ENCODE measurements at regions not wholly inside any gene's neighbourhood (a gene's known extent, or its start where the extent isn't known, plus 50 kb on each side); places are given as distances from the start of the nearest gene placed in this dataset.
"Not testable (repeated sequence)": the region's sequence is repeated elsewhere in the genome, so short reads cannot be mapped to it uniquely, and the experiment has no call there.

DNA sequence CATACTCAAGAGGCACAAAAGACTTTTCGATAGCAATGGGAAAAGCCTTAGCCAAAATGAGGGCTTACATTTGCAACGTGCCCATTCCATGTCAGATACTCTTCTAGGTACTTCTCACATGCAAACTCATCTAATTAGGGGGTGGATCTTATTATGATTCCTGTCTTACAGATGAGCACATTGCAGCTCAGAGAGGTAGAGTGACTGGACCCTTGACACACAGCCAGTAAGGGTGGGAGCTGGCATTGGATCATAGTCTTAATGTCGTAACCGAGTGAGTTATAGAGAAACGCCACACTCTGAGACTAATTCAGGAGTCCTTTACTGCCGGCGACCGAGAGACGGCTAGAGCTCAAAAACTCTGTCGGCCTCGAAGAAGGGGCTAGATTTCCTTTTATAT is 78.8 kb upstream of the GRIN2A start:
- TF ChIP-seq, protein P1, sequence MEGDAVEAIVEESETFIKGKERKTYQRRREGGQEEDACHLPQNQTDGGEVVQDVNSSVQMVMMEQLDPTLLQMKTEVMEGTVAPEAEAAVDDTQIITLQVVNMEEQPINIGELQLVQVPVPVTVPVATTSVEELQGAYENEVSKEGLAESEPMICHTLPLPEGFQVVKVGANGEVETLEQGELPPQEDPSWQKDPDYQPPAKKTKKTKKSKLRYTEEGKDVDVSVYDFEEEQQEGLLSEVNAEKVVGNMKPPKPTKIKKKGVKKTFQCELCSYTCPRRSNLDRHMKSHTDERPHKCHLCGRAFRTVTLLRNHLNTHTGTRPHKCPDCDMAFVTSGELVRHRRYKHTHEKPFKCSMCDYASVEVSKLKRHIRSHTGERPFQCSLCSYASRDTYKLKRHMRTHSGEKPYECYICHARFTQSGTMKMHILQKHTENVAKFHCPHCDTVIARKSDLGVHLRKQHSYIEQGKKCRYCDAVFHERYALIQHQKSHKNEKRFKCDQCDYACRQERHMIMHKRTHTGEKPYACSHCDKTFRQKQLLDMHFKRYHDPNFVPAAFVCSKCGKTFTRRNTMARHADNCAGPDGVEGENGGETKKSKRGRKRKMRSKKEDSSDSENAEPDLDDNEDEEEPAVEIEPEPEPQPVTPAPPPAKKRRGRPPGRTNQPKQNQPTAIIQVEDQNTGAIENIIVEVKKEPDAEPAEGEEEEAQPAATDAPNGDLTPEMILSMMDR (IDR thresholded peaks at IDR 0.05; ENCODE audit: low read depth, low read length, missing control alignments), result no peak

DNA sequence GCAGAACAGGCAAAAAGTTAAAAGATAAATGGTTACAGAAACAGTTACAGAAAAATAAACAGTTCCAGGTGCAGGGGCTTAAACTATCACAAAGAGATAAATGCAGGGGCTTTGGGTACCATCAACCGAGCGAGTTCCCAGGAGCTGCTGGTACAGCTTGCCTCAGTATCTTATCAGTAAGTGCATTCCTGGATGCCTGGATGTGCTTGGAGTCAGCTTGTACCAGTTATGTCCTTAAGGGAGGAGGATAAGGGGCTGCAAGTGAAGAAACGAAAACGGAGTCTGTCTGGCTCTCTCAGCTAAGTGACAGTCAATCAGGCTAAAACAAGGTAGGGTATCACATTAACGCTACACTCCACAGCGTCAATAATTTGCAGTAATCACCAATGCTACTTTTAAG is 79.3 kb upstream of the GRIN2A start:
- not testable (repeated sequence) for H3K4me3 ChIP-seq (replicated peaks; ENCODE audit: low read depth, low read length); DNase-seq (ENCODE audit: extremely low read depth, low read depth)

More for the DNA sequence above, 78.8 kb upstream of the GRIN2A start:
- no peak for DNase-seq (ENCODE audit: extremely low read depth, low read depth)
- no peak overlapping the region for H3K4me3 ChIP-seq (replicated peaks; ENCODE audit: low read depth, low read length)

DNA sequence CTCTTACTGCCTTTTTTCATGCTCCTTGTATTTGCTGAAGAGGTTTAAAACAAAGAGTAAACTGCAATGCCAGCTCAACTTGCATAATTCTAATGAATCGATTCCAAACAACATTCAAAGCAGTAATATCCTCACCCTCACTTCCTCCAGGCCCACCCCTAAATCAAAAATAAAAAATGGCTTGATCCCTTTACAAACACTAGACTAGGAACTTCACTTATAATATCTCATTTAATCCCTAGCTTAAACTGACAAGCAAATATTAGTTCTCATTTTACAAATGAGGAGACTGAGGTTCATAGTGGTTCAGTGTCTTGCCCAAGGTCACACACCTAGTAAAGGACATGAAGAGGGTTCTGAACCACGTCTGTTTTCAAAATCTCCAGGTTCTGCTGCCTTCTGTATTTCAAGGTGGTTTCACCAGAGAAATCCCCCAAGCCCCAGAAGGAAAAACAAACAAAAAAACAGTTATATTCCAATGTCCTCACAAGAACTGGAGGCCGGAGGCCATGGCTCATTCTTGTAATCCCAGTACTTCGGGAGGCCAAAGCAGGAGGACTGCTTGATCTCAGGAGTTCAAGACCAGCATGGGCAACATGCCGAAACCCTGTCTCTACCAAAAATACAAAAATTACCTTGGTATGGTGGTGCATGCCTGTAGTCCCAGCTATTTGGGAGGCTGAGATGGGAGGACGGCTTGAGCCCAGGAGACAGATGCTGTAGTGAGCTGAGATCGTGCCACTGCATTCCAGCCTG is 80.3 kb upstream of the GRIN2A start:
- no peak for DNase-seq (ENCODE audit: extremely low read depth, low read depth)
- no peak overlapping the region for H3K4me3 ChIP-seq (replicated peaks; ENCODE audit: low read depth, low read length)
- TF ChIP-seq, protein P1 (IDR thresholded peaks at IDR 0.05; ENCODE audit: low read depth, low read length, missing control alignments), result no peak

DNA sequence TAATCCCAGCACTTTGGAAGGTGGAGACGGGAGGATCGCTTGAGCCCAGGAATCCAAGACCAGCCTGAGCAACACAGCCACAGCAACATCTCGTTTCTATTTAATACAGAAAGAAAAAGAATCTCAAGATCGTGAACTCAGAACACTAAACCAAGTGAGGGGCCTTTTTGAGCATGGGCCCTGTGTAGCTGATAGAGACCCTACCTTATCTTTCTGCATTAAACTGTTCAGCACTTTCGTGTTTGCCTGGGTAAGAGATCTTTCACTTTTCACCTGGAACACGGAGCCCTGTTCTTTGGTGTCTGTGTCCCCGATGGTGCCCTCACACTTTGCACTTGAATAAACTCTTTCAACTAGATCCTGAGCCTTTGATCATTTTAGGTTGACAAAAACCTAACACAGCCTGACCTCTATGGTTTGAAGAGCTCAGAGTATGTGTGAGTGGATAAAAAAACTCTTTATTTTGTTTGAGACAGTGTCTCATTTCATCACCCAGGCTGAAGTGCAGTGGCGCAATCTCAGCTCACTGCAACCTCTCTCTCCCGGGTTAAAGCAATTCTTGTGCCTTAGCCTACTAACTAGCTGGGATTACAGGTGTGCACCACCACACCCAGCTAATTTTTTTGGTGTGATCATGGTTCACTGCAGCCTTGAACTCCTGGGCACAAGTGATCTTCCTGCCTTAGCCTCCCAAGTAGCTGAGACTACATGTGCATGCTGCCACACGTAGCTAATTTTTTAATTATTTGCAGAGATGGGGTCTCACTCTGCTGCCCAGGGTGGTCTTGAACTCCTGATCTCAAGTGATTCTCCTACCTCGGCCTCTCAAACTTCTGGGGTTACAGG is 83.8 kb upstream of the GRIN2A start:
- DNase-seq (ENCODE audit: extremely low read depth, low read depth), result no peak
- no peak overlapping the region for H3K4me3 ChIP-seq (replicated peaks; ENCODE audit: low read depth, low read length)
- TF ChIP-seq, protein P1 (IDR thresholded peaks at IDR 0.05; ENCODE audit: low read depth, low read length, missing control alignments), result no peak

DNA sequence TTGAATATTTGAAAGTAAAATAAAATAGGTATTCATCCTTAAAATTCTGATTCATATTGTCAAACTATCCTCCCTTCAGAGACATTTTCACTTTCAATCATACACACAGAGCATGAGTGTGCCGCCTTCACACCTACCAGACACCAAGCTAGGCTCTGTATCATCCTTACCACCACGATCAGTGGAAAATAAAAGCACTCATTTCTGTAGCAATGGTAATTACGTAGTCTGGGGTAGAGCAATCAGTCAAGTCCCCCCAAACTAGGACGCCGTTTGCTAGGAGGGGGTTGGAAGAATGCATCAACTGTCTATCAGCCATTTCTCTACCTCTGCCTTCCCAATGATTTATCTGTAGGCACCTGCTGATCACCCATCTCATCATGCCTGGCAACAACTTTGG is 84.6 kb upstream of the GRIN2A start:
- TF ChIP-seq, protein P1 (IDR thresholded peaks at IDR 0.05; ENCODE audit: low read depth, low read length, missing control alignments), result no peak
- no peak for DNase-seq (ENCODE audit: extremely low read depth, low read depth)
- H3K4me3 ChIP-seq (replicated peaks; ENCODE audit: low read depth, low read length), result no peak overlapping the region

DNA sequence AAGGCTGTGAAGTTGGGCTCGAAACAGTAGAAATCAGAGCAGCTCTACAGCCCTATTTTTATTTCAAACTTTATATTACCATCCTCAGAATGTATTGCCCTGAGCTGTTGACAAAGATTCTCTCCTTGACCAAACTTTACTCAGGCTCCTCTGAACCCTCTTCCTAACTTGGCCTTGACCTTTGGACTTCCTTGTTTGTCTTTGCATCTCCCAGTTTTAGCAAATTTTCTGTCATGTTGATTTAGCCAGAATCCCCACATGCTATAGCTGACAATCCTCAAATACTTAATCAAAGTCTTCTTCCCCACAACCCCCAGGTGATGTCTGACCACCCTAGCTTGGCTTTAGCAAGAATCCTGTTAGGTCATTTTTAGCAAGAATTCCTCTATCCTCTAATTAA is 87.4 kb upstream of the GRIN2A start:
- H3K4me3 ChIP-seq (replicated peaks; ENCODE audit: low read depth, low read length), result no peak overlapping the region
- no peak for DNase-seq (ENCODE audit: extremely low read depth, low read depth)
- TF ChIP-seq, protein P1 (IDR thresholded peaks at IDR 0.05; ENCODE audit: low read depth, low read length, missing control alignments), result no peak

DNA sequence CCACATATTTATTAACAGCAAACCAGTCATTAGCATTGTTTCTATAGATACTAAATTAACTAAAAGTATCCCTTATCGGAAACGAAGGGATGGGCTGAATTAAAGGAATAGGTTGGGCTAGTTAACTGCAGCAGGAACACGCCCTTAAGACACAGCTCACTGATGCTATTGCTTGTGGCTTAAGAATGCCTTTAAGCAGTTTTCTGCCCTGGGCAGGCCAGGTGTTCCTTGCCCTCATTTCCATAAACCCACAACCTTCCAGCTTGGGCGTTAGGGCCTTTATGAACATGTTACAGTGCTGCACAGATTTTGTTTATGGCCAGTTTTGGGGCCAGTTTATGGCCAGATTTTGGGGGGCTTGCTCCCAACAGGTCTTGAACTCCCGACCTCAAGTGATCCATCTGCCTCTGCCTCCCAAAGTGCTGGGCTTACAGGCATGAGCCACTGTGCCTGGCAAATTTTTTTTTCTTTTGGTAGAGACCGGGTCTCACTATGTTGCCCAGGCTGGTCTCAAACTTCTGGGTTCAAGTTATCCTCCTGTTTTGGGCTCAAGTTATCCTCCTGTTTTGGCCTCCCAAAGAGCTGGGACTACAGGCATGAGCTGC is 90.1 kb upstream of the GRIN2A start:
- H3K4me3 ChIP-seq (replicated peaks; ENCODE audit: low read depth, low read length); DNase-seq (ENCODE audit: extremely low read depth, low read depth): not testable (repeated sequence)

DNA sequence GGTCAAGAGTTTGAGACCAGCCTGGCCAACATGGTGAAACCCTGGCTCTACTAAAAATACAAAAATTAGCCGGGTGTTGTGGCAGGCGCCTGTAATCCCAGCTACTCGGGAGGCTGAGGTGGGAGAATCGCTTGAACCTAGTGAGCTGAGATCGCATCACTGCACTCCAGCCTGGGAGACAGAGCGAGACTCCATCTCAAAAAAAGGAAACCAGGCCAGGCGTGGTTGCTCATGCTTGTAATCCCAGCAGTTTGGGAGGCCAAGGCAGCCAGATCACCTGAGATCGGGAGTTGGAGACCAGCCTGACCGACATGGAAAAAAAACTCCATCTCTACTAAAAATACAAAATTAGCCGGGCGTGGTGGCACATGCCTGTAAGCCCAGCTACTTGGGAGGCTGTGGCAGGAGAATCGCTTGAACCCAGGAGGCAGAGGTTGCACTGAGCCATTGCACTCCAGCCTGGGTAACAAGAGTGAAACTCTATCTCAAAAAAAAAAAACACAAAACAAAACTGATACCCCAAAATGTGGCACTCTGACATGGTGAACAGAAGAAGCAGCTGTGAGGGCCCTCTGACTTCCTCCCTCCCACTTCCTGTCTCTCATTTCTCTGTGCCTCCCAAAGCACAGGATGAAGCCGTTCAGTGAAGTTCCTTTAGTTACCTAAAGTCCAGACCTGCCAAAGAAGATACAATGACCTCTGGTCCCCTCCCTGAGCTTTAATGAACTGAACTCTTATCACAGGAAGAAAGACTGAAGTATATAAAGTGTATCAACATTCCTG is 93.2 kb upstream of the GRIN2A start:
- DNase-seq (ENCODE audit: extremely low read depth, low read depth); H3K4me3 ChIP-seq (replicated peaks; ENCODE audit: low read depth, low read length): not testable (repeated sequence)

Data from HFF-Myc (cell line).